ENCODE measurements at regions not wholly inside any gene's neighbourhood (a gene's known extent, or its start where the extent isn't known, plus 50 kb on each side); places are given as distances from the start of the nearest gene placed in this dataset.

- TF ChIP-seq RAD21 (conservative IDR thresholded peaks at IDR 0.05) (no peak), CTCF (IDR thresholded peaks at IDR 0.05; ENCODE audit: poor library complexity, severe bottlenecking) (no peak), EZH2 (IDR thresholded peaks at IDR 0.05; ENCODE audit: borderline replicate concordance, insufficient read depth, low read length, poor library complexity, severe bottlenecking) (no peak), TAF1 (IDR thresholded peaks at IDR 0.05; ENCODE audit: low read depth) (no peak), POLR2AphosphoS5 (IDR thresholded peaks at IDR 0.05) (peak; percentile 47)
Observed at GRCh38 chr12:24069532-24070395, 120.3 kb upstream of the SOX5 start.
